ENCODE measurements at regions not wholly inside any gene's neighbourhood (a gene's known extent, or its start where the extent isn't known, plus 50 kb on each side); places are given as distances from the start of the nearest gene placed in this dataset.

- TF ChIP-seq CHD2 (IDR thresholded peaks at IDR 0.05; ENCODE audit: low read length) (no peak), EP300 (IDR thresholded peaks at IDR 0.05; ENCODE audit: borderline replicate concordance in 1 of 2, low read depth in 2 of 2, low read length in 2 of 2) (no peak), CTCF (IDR thresholded peaks at IDR 0.05; ENCODE audit: control extremely low read depth in 1 of 3, insufficient read depth in 1 of 3, low read depth in 1 of 3, low read length in 3 of 3) (no peak), RXRA (IDR thresholded peaks at IDR 0.05; ENCODE audit: insufficient read depth, low read depth, low read length) (no peak), CREB1 (IDR thresholded peaks at IDR 0.05) (no peak)
Measured at GRCh38 chr18:40917056-40917455, 1038.0 kb upstream of the PIK3C3 start.

All from H1 (cell line).